NCI-H2107 (cell line): ENCODE measurements at regions not wholly inside any gene's neighbourhood (a gene's known extent, or its start where the extent isn't known, plus 50 kb on each side); places are given as distances from the start of the nearest gene placed in this dataset.
A peak's percentile ranks its signal among the peaks of the same experiment; 100 is the strongest.

ENCODE experiments used
- DNase-seq: peaks from one replicate; lab custom pipeline; 2025; lab: John Stamatoyannopoulos, UW

DNA sequence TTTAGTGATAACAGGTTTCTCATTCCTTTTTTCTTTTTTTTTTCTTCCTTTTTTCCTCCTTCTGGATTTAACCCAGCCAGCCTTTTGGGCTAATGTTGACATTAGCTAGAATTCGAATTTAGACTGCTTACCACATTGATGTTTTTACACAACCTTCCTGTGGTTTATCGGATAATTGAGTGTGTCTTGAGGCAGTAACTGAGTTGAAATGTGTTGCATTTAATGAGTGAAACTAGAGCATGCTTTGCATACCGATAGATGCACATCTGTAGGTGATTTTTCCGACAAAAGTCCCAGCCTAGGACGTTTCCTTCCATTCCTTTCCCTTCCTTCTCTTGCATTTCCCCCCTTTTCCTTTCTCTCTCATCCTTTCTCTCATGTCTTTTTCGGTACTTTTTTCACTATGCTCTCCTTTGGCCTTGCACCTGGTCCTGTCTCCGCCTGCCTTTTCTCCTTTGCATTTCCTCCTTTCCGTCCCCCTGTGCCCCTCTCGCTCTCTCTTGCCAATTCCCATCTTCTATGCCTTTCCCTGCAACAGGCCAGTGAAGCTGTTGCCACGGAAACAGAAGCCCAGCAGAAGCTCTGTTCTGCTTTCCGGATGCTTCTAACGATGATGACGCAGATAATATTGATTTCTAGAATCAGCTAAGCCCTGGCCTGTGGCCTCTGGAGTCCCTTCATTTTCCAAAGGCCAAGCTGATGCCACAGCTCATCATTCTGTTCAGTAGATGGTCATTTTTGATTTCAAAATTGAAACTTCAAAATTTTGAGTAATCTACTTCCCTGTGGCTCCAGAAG, 76.1 kb downstream of the SLC25A47 start:
- DNase-seq, result no peak

DNA sequence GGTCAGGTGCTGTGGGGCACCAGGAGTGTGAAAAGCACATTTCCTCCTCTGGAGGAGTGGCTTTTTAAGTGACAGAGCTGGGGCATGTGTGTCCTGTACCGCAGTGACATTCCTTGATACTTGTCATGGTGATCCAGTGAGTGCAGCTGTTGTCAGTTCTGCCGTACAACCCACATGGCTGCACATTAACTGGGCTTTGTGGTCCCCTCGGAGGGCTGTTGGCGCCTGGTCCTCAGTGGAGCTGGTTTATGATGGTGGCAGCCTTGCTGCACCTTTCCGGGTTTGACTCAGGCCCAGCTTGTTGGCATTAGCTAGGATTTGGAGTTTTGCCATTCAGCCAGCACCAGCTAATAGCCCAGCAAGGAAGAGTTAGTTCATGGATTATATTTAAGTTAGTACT, 77.0 kb downstream of the SLC25A47 start:
- DNase-seq, result no peak

DNA sequence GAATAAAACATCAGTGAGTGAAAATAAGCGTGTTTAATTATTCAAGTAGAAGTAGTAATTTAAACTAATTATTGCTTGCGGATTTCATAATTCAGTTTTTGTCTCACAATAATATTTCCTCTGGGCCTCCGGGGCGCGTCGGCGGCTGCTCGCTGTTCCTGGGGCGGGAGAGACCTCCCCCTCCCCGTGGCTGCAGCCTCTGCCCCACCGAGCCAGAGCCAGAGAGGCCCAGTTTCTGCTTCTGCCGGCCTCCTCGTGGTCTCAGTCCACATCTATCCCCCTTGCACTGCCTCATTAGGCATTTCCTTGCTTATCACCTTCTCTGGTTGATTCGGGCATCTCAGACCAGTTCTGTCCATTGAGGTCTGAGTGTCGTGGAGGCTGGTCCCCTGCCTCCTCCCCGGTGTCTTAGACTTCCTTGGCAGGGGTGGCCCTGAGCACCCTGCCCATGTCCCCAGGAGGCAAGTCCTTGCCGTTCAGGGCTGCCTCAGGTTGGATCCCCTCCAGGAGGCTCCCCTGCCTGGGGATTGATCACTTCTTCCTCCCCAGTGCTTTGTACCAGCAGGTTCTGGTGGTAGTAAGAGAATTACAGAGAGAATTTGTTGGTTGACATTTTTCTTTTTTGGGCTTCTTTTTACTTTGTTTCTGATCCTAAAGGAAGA, 78.0 kb downstream of the SLC25A47 start:
- no peak for DNase-seq

DNA sequence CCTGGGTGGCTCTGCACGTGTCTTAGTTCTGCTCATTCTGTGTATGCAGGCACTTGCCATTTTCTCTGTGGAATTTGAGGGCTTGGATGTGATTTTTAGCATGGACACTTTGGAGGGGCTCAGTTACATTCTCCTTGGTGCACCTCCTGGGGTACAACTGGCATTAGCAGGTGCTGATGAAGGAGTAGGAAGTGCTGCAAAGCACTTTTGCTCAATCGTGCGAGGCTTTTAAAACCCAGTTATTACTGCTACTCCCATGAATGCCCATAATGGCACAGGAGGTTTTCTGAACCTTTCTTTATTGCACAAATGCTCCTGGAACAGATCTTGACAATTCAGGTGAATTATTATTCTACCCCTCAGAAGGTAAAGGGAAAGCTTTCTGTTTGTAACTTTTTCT, 78.7 kb downstream of the SLC25A47 start:
- no peak for DNase-seq

DNA sequence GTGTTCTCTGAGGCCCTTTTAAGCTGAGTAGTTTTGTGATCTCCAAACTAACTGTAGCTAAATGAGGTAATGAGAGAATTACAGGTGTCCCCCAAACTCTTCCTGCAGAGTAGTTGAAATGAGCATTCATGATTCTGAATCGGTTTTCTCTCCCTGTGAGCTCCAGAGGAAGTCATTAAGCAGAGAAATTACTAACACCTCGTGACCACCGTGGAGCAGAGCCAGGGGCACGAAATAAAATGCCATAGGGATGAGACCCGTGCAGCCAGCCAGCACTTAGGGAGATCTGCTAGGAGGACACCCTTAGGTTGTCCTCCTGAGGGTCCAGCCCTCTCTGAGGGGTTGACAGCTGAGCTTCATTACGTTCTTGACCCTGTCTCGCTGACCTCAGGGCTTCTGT, 79.5 kb downstream of the SLC25A47 start:
- no peak for DNase-seq

DNA sequence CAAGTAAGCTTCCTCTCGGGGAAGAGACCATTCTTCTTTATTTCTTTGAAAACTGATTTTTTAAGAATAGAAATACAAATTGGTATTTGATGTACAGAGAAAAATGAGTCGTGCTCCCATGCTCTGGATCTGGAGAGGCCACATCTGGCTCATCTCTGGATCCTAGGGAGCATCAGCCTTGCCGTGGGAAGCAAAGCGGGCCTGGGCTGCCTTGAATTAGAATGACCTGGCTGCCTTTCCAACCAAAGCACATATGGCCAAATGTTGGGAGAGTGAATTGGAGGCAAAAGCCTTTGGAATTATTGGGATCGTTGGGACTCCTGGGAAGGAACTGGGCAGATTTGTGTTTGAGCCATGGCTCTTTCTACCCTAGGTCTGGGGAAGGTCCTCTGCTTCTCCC, 80.0 kb downstream of the SLC25A47 start:
- DNase-seq, result no peak

DNA sequence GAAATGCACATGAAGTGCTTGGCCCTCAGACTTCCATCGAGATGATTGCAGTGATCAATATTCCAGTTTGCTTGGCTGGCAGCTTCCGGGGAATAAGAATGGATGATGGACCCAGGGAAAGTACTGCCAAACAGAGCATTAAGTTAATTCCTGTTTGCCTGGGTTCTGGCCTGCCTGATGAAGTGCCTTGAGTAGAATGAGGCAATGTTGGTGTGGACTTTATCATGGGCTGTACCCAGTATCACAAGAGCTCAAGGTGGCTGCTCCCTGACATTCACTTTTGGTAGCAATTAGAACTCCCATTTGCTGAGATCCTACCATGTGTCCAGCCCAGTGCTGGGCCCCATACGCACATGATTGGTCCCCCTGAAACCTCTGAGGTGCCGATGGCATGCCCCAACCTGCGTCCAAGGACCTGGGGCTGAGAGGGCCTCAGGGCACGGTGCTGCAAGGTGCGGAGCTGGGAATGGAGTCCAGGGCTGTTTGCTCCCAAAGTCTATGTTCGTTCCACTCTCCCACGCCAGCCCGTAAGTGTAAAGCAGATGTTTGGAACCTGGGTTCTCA, 80.7 kb downstream of the SLC25A47 start:
- DNase-seq, result no peak

DNA sequence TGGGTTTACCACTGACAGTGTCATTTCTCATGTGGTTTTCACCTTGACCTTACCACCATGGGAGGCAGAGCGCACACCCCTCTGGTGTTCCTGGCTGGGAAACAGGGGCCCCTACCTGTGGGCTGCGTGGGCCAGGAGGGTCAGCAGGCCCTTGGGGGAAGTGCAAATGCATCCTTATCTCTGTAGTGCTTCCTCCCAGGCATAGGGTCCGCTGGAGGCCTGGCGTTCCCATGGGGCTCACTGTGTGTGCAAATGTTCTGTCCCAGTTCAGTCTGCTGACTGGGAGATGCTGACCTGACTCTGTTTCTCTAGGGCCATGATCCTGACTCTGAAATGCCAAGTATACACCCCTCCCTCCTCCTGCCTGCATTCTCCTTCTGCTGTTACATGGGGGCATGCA, 81.3 kb downstream of the SLC25A47 start:
- no peak for DNase-seq

DNA sequence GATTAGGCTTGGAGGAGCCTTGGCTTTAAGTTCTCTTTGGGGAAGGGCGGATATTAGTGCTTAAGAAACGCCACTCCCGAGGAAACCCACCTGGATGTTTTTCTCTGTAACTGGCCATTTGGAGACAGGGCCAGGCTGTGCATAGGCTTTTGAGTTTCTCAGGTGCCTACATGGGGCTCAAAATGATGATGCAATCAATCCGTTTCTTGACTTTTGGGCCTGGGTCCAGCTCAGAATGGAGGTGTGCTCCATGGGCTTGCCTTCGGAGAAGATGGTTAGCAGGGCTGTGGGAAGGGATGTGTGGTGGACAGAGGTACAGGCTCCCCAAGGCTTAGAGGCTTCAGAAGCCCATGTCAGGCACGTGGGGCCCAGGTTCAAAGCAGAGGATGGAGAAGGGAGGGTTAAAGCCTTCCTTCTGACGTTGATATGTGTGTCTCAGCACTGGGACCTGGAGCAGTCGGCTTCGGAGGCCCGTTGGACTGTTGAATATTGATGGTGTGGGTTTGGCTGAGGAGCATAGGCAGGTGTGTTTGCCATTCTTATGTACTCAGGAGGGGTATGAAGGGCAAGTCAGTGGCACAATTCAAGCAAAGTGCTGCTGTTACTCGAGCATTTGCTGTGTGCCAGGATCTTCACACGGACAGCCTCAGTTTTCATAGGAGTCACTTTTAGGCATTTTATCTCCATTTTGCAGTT, 82.8 kb downstream of the SLC25A47 start:
- DNase-seq, result no peak

DNA sequence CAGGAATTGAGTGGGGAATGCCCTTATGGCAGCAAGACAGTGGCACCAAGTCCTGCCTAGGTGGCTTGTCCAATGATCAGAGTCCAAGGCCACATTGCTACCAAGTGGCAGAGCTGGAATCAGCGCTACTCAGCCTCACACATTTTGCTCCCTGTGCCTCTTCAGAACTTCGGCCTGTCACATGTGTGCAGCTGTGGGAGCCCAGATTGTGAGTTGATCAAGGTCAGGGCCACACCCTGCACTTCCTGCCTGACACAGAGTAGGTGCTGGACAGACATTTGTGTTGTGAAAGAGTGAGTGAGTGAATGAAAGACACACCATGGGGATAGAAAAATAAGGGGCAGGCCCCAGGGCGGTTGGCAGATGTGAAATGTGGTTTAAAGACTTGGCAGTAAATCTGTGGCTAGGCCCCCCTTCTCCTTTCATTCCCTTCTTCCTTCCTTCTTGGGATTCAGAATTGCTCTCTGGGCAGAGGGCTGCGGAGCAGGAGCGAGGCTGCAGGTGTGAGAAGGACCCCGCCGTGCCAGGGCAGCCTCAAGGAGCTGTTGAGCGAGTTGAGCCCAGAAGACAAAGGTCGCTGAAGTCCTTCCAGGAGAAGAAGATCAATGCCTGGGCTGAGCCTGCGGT, 83.5 kb downstream of the SLC25A47 start:
- DNase-seq, result no peak

DNA sequence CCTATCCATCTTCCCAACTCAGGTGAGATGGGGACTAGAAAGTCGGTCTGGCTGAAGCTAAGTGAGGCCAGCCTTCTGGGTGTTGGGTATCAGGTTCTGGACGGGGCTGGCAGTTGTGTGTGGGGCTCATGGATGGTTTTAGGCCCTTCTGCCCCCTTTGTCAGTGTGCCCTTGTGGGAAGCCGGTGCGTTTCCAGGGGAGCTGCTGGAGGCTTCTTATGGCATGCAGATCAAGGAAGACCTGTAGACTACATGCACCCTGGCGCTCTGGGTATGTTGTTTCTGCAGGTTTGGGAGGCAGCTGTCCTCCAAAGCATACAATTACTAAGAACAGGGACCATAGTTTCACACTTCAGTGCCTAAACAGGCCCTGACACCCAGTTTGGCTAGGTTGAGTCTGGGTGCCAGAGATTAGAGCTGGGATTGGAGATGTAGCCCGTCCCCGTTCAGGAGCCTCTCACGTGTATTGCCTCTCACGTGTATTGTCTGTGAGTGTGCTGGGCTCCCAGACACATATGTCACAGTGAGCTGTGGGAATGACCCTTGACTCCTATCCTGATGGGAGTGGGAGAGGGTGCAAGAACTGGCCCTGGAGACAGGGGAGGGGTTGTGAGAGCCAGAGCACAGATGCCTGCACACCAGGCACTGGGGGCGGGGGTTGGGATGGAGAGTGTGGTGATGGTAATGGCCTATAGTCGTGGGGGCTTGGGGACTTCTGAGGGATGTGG, 84.4 kb downstream of the SLC25A47 start:
- DNase-seq, result no peak

DNA sequence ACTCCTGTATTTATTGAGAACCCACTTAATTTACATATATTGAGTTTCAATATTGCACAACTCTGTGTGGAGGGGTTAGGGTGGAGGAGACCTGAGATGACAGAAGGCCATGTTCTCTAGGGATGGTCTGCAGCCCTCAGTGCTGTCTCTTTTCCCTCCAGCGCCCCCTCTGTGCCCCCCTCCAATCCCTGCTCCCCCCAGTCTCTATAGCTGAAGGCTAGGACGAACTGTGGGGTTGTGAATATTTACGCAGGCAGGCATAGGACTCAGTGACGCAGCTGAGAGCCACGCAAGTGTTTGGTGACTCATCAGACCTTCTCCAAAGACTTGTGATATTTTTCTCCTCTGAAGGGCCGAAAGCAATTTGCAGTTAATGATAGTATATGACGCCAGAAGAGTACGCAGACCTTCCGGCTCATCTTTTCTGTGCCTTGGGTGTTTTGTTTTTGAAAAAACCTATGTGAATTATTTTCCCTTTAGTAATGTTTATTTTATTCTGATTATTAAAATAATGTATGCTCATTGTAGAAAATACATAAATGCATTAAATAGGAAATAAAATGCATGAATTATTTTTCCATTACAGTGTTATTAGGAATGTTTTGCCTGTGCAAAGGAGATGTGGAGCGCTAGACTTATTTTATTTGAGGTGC, 85.3 kb downstream of the SLC25A47 start:
- DNase-seq, result no peak

DNA sequence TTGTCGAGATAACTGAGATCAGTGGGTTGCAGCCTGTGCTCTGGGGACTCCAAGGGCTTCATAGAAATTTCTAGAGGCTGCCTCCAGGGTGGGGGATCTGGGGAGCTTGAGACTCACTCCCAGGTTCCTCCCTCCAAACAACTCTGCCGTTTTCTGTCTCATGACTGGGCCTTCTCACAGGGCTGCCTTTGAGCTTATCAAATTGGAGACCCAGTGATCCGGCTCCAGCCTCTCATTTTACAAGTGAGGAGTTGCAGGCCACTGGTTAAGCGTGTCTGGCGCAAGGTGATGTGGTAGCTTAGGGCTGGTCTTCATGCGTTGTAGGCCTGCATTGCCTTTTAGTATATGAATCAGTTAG, 85.8 kb downstream of the SLC25A47 start:
- DNase-seq, result no peak

DNA sequence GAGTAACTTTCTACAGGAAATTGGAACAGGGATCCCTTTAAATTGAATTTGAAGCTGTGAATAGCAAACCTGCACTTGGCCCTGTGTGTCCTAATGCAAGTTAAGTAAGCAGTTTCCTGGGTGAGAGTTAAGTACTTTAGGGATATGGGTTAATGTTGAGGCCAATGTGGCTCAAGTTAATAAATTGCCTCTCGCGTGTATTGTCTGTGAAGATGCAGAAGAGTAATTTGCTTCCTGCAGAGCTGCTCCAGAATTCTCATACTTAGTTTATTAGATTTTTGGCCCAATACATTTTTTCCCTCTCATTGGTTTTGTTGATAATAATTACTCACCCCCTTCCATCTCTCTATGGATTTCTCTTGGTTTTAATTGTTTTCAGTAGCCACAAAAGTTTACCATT, 86.5 kb downstream of the SLC25A47 start:
- no peak for DNase-seq

DNA sequence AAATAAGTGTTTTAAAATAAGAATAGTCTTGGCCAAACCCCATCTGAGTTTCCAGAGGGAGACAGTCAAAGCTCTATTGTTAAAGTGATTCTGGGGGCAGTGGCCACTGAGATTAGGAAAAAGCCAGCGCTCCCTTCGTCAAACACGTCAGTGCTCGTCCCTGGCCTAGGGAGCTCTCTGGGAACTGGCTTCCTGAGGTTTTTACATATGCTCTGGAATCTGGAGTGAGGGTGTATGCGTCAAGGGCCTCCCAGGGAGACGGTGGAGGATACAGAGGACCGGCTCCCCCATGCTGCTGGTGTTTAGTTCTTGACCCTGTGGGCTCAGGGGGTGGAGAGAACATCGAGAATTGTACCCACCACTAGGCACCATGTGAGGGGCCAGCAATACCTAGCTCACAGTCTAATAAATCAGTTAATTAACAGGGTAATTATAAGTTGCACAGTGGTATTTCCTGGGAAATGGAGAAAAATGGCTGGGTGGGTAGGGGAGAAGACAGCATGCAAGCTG, 87.0 kb downstream of the SLC25A47 start:
- DNase-seq, result no peak

DNA sequence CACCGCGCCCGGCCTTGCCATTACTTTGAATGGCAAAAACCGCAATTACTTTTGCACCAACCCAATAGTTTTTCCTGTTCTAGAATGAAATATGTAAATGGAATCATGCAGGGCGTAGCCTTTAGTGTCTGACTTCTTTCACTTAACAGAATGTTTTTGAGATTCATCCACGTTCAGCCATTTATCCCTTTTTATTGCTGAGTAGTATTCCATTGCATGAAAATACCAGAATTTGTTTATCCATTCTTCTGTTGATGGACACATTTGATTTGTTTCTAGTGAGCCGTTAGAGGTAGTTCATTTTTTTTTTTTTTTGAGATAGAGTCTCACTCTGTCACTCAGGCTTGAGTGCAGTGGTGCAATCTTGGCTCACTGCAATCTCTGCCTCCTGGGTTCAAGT, 90.6 kb downstream of the SLC25A47 start:
- DNase-seq, result no peak

DNA sequence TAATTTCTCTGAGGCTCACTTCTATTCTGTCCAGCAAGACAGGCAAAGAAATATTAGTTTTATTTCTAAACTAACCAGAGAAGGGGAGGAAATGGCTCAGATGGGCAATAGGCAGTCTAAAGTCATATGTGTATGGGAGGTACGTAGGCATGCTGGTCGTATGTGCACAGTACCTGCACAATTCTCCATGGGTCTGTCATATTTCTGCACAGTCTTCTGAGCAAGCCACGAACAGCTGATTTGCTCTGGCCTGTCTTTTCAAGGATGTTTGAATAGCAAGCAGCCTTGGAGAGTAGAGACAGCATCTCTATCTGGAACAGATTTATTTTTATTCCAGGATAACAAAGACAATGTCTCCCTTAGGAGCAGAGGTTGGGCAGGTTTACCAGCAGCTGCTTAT, 92.1 kb downstream of the SLC25A47 start:
- DNase-seq, result no peak

DNA sequence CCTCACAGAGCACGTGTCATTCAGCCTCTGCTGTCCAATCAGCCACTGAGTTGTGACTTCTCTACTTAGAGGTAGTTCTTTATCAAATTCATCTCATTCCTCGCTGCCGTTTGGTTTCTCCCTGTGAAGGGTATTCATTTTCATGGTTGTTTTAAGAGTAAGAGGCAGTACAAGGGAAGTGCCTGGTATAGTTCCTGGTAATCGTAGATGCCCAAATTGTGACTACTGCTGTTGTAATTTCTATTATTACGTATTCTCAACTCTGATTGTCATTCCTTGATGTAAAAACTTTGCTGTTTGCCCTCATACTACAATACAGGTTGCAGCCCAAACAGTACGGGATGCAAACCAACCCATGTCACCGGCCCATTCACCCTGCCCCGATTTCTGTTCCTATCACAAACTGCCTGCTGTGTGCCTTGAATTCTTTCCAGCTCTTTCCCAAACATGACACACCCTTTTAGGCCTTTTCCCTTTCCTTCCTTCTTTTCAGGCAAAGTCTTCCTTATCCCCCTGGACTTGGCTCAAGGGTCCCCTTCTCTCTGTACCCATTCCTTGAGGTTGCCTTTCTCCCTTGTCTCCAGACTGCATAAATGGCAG, 93.0 kb downstream of the SLC25A47 start:
- no peak for DNase-seq

DNA sequence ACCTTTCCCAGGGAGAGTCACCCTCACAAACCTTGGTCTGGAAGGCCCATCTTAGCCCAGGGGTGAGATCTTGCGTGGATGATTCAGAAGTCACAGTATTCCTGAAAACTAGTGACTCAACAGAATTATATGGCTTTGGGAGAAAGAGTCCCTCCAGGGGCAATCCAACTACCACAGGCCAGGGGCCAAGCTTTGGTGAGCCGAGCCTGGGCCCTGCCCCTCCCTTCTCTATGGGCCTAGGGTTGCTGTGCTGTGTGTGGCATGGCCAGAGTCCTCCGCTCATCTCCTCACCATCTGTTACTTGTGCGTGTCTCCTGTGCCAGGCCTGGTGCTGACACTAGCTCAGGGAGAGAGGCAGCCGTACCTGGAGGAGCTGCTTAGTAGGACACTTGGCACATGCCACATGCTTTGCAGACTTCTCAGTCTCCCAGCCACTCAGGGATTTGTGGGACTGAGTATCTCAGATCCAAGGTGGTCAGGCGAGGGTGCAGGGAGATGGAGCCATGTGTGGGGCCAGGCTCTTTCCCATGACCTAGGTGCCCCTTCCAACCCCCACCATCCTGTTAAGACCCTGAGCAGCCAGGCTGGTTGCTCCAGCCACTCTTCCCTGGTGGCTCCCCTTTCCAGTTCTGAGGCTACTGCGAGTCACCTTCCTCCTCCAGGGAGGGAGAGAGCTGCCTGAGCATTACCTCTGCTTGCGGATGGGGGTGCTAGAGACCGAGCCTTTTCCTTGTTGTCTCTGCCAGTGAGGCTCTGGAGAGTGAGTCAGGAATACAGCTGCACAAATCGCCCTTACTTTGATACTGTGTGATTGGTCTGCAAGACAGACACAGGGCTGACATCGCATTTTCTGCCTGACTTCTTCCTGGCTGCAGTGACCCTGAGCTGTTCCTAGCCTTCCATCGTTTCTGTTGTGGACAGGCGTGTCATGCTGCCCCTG, 94.1 kb downstream of the SLC25A47 start:
- DNase-seq, result peak; percentile 88

DNA sequence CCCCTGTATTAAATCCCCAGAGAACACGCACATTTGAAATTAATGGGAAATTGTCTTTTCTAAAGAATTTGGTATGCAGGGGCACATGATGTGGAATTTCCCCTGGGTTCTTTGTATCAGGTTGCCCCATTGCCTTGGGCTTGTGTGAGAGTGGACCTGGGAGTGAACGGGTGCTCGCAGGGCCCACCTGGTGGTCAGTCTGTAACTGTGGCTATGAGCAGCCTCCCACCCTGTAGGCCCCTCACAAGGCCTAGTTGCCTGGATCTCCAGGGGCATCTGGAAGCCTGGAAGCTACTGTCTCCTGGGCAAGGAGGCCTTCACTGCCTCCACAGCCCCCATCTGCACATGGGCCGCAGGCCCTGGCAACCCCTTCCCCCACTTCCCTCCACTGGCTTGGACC, 96.7 kb downstream of the SLC25A47 start:
- no peak for DNase-seq
